HepG2 (cell line): ENCODE measurements at regions not wholly inside any gene's neighbourhood (a gene's known extent, or its start where the extent isn't known, plus 50 kb on each side); places are given as distances from the start of the nearest gene placed in this dataset.

Source experiments
- KLF9 ChIP-seq: IDR thresholded peaks from 2 replicates; pipeline ENCODE4 v1.6.1; 2016; ENCODE audit warnings: low read depth
- PHB2 ChIP-seq: fragments of 450-650 bp; IDR thresholded peaks from 2 replicates; pipeline ENCODE4 v1.6.1; 2018; ENCODE audit not compliant: partially characterized antibody
- TCF12 ChIP-seq, 2 experiments: fragments of 450-650 bp in 1 of 2; sonication (generic) in 1 of 2; formaldehyde crosslinking in 1 of 2; IDR thresholded peaks; 2 replicates each; pipeline versions ENCODE4 v1.6.1 to v1.8.0; 2017 to 2022; ENCODE audit warnings: antibody characterized with exemption in 1 of 2, mild to moderate bottlenecking in 1 of 2, missing genetic modification reagents in 1 of 2, moderate library complexity in 1 of 2
- ZMYM2 ChIP-seq: sonication (generic); formaldehyde crosslinking; IDR thresholded peaks from 2 replicates; pipeline ENCODE4 v1.8.0; 2022; ENCODE audit warnings: mild to moderate bottlenecking, missing genetic modification reagents
- ZNF451 ChIP-seq: sonication (generic); formaldehyde crosslinking; IDR thresholded peaks from 2 replicates; pipeline ENCODE4 v1.5.0; 2020; ENCODE audit warnings: mild to moderate bottlenecking, missing genetic modification reagents
- ZNF816 ChIP-seq: sonication (generic); formaldehyde crosslinking; IDR thresholded peaks from 2 replicates; pipeline ENCODE4 v1.8.0; 2022; ENCODE audit warnings: missing genetic modification reagents, mild to moderate bottlenecking, borderline replicate concordance
- TF ChIP-seq, protein P1 (sequence below): sonication (generic); formaldehyde crosslinking; conservative IDR thresholded peaks from 2 replicates; pipeline ENCODE4 v1.4.0; 2020; ENCODE audit warnings: mild to moderate bottlenecking, missing genetic modification reagents, moderate library complexity
- TF ChIP-seq, protein P2 (sequence below): IDR thresholded peaks from 2 replicates; pipeline ENCODE4 v1.6.1; 2016; ENCODE audit warnings: missing compliant biosample characterization, missing genetic modification reagents, borderline replicate concordance

- TF ChIP-seq, protein P1, sequence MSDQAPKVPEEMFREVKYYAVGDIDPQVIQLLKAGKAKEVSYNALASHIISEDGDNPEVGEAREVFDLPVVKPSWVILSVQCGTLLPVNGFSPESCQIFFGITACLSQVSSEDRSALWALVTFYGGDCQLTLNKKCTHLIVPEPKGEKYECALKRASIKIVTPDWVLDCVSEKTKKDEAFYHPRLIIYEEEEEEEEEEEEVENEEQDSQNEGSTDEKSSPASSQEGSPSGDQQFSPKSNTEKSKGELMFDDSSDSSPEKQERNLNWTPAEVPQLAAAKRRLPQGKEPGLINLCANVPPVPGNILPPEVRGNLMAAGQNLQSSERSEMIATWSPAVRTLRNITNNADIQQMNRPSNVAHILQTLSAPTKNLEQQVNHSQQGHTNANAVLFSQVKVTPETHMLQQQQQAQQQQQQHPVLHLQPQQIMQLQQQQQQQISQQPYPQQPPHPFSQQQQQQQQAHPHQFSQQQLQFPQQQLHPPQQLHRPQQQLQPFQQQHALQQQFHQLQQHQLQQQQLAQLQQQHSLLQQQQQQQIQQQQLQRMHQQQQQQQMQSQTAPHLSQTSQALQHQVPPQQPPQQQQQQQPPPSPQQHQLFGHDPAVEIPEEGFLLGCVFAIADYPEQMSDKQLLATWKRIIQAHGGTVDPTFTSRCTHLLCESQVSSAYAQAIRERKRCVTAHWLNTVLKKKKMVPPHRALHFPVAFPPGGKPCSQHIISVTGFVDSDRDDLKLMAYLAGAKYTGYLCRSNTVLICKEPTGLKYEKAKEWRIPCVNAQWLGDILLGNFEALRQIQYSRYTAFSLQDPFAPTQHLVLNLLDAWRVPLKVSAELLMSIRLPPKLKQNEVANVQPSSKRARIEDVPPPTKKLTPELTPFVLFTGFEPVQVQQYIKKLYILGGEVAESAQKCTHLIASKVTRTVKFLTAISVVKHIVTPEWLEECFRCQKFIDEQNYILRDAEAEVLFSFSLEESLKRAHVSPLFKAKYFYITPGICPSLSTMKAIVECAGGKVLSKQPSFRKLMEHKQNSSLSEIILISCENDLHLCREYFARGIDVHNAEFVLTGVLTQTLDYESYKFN (CRISPR knock-in tag): no peak
- TF ChIP-seq ZNF451 (CRISPR knock-in tag) (no peak), ZMYM2 (no peak), TCF12 (IDR thresholded peaks at IDR 0.05) (no peak), TCF12 (CRISPR knock-in tag; IDR thresholded peaks at IDR 0.05) (no peak), KLF9 (CRISPR knock-in tag) (no peak), PHB2 (no peak), ZNF816 (CRISPR knock-in tag) (no peak)
- TF ChIP-seq, protein P2, sequence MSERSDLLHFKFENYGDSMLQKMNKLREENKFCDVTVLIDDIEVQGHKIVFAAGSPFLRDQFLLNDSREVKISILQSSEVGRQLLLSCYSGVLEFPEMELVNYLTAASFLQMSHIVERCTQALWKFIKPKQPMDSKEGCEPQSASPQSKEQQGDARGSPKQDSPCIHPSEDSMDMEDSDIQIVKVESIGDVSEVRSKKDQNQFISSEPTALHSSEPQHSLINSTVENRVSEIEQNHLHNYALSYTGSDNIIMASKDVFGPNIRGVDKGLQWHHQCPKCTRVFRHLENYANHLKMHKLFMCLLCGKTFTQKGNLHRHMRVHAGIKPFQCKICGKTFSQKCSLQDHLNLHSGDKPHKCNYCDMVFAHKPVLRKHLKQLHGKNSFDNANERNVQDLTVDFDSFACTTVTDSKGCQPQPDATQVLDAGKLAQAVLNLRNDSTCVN: no peak
These were observed 66.8 kb upstream of the JUN start (continued) for GRCh38 chr1:58850636-58851035.
